Cardiac fibroblast (primary cell): ENCODE measurements at regions not wholly inside any gene's neighbourhood (a gene's known extent, or its start where the extent isn't known, plus 50 kb on each side); places are given as distances from the start of the nearest gene placed in this dataset.

Source experiments
- DNase-seq, 2 donors: peaks; one replicate each; pipeline versions ENCODE4 v3.0.0 to v3.0.0-alpha.2; 2010; ENCODE audit warnings: low read depth in 2 of 2
- H3K4me3 ChIP-seq, 2 donors: replicated peaks in 1 of 2; 1 replicate in 1 of 2; 2 replicates in 1 of 2; pipeline ENCODE4 v1.5.1; 2011; ENCODE audit warnings: low read depth in 2 of 2, low read length in 2 of 2, mild to moderate bottlenecking in 2 of 2, moderate library complexity in 1 of 2
- CTCF ChIP-seq: IDR thresholded peaks from one replicate; pipeline ENCODE4 v1.5.1; 2011; ENCODE audit warnings: low read depth, mild to moderate bottlenecking, low read length, inconsistent platforms

DNA sequence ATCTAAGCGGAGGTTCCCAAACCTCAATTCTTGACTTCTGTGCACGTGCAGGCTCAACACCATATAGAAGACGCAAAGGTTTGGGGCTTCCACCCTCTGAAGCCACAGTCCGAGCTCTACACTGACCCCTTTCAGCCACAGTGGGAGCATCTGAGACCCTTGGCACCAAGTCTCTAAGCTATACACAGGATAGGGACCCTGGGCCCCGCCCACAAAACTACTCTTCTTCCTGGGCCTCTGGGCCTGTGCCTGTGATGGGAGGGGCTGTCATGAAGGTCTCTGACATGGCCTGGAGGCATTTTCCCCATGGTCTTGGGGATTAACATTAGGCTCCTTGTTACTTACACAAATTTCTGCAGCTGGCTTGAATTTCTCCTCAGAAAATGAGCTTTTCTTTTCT lies 1374.1 kb upstream of the NXPH2 start:
- DNase-seq: no peak
- TF ChIP-seq CTCF: no peak
- no peak overlapping the region for H3K4me3 ChIP-seq

DNA sequence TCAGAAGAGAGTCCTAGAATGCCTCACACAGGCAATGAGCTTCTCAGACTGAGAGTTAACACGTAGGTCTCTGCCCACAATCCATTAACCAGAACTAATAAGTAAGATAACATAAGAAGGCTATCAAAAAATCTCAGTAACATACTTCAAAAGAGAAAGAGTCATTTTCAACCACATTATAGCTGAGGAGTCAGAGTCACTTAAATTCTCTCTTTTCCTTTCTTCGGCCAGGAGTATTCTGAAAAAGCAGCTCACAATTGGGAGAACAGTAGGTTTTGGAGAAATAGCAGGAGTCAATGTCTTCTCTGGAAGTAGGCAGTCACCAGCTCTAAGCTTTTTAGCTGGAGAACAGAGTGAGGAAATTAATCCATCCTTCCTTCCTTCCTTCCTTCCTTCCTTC lies 1364.4 kb upstream of the NXPH2 start:
- TF ChIP-seq CTCF: no peak
- no peak overlapping the region for H3K4me3 ChIP-seq
- DNase-seq: no peak

- no peak overlapping the region for H3K4me3 ChIP-seq
- TF ChIP-seq CTCF: no peak
- DNase-seq: no peak
These were observed 1358.5 kb upstream of the NXPH2 start for GRCh38 chr2:140138736-140139135.

DNA sequence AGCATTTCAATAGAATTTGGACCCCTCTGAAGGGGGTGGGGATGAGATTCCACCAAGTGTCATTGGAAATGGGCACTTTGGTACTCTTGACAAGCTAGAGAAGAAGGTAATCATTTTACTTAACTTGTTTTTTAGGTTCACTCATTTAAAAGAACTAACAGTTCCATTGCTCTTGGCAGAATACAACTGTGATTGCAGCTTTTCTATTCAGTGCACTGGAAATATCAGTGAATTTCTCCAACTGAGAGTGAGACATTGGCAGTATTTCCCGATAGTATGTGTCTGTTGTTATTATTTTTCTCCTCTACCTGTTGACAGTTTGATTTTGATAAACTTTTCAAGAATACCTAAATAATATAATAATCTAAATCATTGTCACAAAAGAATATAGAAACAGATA lies 1356.7 kb upstream of the NXPH2 start:
- TF ChIP-seq CTCF: no peak
- no peak for DNase-seq

GRCh38 chr2:140136366-140136765 lies 1356.2 kb upstream of the NXPH2 start:
- DNase-seq: no peak
- no peak overlapping the region for H3K4me3 ChIP-seq
- no peak for TF ChIP-seq CTCF

More for the DNA sequence above, 1356.7 kb upstream of the NXPH2 start:
- no peak overlapping the region for H3K4me3 ChIP-seq

DNA sequence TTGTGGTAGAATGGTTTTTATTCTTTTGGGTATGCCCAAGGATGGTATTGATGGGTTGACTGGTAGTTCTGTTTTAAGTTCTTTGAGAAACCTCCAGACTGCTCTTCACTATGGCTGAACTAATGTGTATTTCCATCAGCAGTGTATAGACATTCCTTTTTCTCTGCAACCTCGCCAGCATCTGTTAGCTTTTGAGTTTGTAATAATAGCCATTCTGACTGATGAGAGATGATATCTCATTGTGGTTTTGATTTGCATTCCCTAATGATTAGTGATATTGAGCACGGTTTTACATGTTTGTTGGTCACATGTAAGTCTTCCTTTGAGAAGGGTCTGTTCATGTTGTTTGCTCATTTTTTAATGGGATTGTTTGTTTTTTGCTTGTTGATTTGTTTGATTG lies 1348.7 kb upstream of the NXPH2 start:
- DNase-seq: no peak
- no peak for TF ChIP-seq CTCF
- no peak overlapping the region for H3K4me3 ChIP-seq

DNA sequence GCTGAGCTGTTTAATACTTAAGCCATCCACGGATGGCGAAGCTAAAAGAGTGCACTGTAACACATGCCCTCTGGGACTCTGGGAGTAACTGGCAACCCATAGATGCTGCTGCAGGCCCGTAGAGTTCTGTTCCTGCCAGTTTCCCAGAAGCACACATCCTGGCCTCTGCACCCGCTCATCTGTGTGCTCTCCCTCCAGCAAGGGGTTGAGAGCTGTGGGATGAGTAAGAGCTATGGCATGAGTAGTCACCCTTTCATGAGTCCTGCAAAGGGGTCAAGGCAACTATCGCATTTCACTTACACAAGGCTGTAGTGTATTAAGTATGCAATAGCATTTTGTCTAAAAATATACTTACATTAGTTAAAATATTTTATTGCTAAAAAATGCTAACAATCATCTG lies 1341.8 kb upstream of the NXPH2 start:
- DNase-seq: no peak
- no peak overlapping the region for H3K4me3 ChIP-seq
- no peak for TF ChIP-seq CTCF
